ENCODE measurements at regions not wholly inside any gene's neighbourhood (a gene's known extent, or its start where the extent isn't known, plus 50 kb on each side); places are given as distances from the start of the nearest gene placed in this dataset.

DNA sequence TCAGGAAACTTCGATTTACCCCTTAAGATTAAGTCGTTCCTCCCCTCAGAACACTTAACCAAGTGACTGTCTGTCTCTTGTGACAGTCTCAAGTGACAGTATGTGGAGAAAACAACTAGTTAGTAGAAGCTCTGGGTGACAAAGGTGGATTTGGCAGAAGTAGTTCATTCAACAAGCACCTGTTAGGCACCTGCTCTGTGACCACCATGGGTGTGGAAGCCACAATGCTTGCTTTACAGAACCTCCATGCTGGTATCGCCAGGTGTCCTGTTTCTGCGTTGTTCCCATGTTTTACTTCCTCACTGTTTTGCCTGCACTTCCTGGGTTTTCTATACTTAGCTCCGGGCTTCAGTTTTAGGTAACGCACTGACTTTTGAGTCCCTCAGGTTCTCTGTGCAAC is 337.4 kb upstream of the DCC start:
- ChIA-PET CTCF (ENCODE audit: unreplicated experiment) (no interaction called here), POLR2A (no interaction called here)
- no peak overlapping the region for H3K4me2 ChIP-seq (ENCODE audit: low read length)
- TF ChIP-seq, protein P1, sequence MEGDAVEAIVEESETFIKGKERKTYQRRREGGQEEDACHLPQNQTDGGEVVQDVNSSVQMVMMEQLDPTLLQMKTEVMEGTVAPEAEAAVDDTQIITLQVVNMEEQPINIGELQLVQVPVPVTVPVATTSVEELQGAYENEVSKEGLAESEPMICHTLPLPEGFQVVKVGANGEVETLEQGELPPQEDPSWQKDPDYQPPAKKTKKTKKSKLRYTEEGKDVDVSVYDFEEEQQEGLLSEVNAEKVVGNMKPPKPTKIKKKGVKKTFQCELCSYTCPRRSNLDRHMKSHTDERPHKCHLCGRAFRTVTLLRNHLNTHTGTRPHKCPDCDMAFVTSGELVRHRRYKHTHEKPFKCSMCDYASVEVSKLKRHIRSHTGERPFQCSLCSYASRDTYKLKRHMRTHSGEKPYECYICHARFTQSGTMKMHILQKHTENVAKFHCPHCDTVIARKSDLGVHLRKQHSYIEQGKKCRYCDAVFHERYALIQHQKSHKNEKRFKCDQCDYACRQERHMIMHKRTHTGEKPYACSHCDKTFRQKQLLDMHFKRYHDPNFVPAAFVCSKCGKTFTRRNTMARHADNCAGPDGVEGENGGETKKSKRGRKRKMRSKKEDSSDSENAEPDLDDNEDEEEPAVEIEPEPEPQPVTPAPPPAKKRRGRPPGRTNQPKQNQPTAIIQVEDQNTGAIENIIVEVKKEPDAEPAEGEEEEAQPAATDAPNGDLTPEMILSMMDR (conservative IDR thresholded peaks at IDR 0.05; ENCODE audit: low read length): no peak
- no peak for TF ChIP-seq EZH2phosphoT487 (IDR thresholded peaks at IDR 0.05; ENCODE audit: borderline replicate concordance, low read depth, low read length)
- H3K9me2 ChIP-seq (ENCODE audit: insufficient read depth, low read length): no peaks in the 10 kb centered on the region
- intact Hi-C loops (cut with micrococcal nuclease; ENCODE audit: unreplicated experiment): no loop called here
- H4K20me1 ChIP-seq (ENCODE audit: insufficient read depth, low read length): no peaks in the 10 kb centered on the region
- H3K4me1 ChIP-seq (ENCODE audit: insufficient read depth, low read length, poor library complexity, severe bottlenecking): no peaks in the 10 kb centered on the region
- no peaks in the 10 kb centered on the region for H3K79me2 ChIP-seq (ENCODE audit: insufficient read depth, low read depth, low read length)
- H3K9me3 ChIP-seq (ENCODE audit: low read length): no peaks in the 10 kb centered on the region
- no TSS peak for BruUV-seq (replicated peaks)
- H3K27ac ChIP-seq (ENCODE audit: low read depth, low read length, poor library complexity, severe bottlenecking): no peak overlapping the region
- H3K36me3 ChIP-seq (ENCODE audit: insufficient read depth, low read length): no peaks in the 10 kb centered on the region
- no peak for DNase-seq (ENCODE audit: low spot score)
- no peak overlapping the region for H3K4me3 ChIP-seq (ENCODE audit: low read depth, low read length, poor library complexity, severe bottlenecking)
- H2AFZ ChIP-seq (ENCODE audit: low read length): no peak overlapping the region

DNA sequence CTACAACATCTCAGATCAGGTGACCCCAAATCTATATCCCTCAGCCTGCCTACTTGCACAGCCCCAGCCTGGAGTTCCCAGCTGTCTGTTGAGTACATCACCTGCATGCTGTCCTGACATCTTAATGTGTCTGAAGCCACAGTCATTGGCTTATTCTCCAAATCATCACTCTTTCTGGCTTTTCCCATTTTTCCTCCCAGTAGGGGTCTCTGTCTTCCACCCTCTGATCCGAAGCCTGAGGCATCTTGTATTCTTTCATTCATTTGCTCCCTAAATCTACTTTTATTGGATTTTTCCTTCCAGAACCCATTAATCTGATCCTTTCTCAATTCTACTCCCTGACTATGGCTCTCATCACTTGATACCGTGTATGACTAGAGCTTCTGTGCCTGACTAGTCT is 332.9 kb upstream of the DCC start:
- H3K4me2 ChIP-seq (ENCODE audit: low read length): no peak overlapping the region
- H3K4me3 ChIP-seq (ENCODE audit: low read depth, low read length, poor library complexity, severe bottlenecking): no peak overlapping the region
- no peaks in the 10 kb centered on the region for H3K9me3 ChIP-seq (ENCODE audit: low read length)
- no peaks in the 10 kb centered on the region for H4K20me1 ChIP-seq (ENCODE audit: insufficient read depth, low read length)
- no peaks in the 10 kb centered on the region for H3K79me2 ChIP-seq (ENCODE audit: insufficient read depth, low read depth, low read length)
- no peak overlapping the region for H3K27ac ChIP-seq (ENCODE audit: low read depth, low read length, poor library complexity, severe bottlenecking)
- POLR2A ChIA-PET: no interaction called here
- H3K36me3 ChIP-seq (ENCODE audit: insufficient read depth, low read length): no peaks in the 10 kb centered on the region
- H3K9me2 ChIP-seq (ENCODE audit: insufficient read depth, low read length): no peaks in the 10 kb centered on the region
- no peak for DNase-seq (ENCODE audit: low spot score)
- no peaks in the 10 kb centered on the region for H3K4me1 ChIP-seq (ENCODE audit: insufficient read depth, low read length, poor library complexity, severe bottlenecking)
- TF ChIP-seq, protein P1 (conservative IDR thresholded peaks at IDR 0.05; ENCODE audit: low read length): no peak
- TF ChIP-seq EZH2phosphoT487 (IDR thresholded peaks at IDR 0.05; ENCODE audit: borderline replicate concordance, low read depth, low read length): no peak
- intact Hi-C loops (cut with micrococcal nuclease; ENCODE audit: unreplicated experiment): no loop called here
- H2AFZ ChIP-seq (ENCODE audit: low read length): no peak overlapping the region
- BruUV-seq (replicated peaks): no TSS peak
- CTCF ChIA-PET (ENCODE audit: unreplicated experiment): no interaction called here

DNA sequence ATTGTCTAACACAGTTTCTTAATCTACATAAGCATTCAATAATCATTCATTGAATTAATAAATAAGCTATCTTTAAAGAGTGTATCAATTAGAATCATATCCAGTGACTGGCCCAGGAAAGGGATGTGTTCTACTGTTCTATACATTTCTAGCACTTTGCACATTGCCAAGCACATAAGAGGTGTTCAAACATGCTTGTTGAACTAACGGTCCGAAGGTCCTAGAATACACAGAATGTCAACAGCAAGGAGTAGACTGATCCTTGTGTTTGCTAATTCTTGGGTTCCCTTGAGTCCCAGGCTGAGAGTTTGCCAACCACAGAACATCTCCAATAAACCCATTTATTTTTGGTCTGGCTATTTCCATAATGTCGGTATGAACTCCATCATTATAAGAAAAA is 331.7 kb upstream of the DCC start:
- intact Hi-C loops (cut with micrococcal nuclease; ENCODE audit: unreplicated experiment): no loop called here
- Histone ChIP-seq H4K20me1 (ENCODE audit: insufficient read depth, low read length) (no peaks in the 10 kb centered on the region), H3K9me3 (ENCODE audit: low read length) (no peaks in the 10 kb centered on the region), H3K36me3 (ENCODE audit: insufficient read depth, low read length) (no peaks in the 10 kb centered on the region), H3K4me1 (ENCODE audit: insufficient read depth, low read length, poor library complexity, severe bottlenecking) (no peaks in the 10 kb centered on the region), H3K27ac (ENCODE audit: low read depth, low read length, poor library complexity, severe bottlenecking) (no peak overlapping the region), H3K9me2 (ENCODE audit: insufficient read depth, low read length) (no peaks in the 10 kb centered on the region), H3K79me2 (ENCODE audit: insufficient read depth, low read depth, low read length) (no peaks in the 10 kb centered on the region), H3K4me3 (ENCODE audit: low read depth, low read length, poor library complexity, severe bottlenecking) (no peak overlapping the region), H2AFZ (ENCODE audit: low read length) (no peak overlapping the region), H3K4me2 (ENCODE audit: low read length) (no peak overlapping the region)
- no peak for TF ChIP-seq EZH2phosphoT487 (IDR thresholded peaks at IDR 0.05; ENCODE audit: borderline replicate concordance, low read depth, low read length)
- TF ChIP-seq, protein P1 (conservative IDR thresholded peaks at IDR 0.05; ENCODE audit: low read length): no peak
- no TSS peak for BruUV-seq (replicated peaks)
- DNase-seq (ENCODE audit: low spot score): no peak
- ChIA-PET CTCF (ENCODE audit: unreplicated experiment) (no interaction called here), POLR2A (no interaction called here)

Measured in OCI-LY7 (cell line).